Panc1 (cell line): ENCODE measurements at regions not wholly inside any gene's neighbourhood (a gene's known extent, or its start where the extent isn't known, plus 50 kb on each side); places are given as distances from the start of the nearest gene placed in this dataset.

Experiments used
- ATAC-seq: fragments of 200-7000 bp; cut with Tn5 transposase; 2 replicates; pipeline ENCODE4 v1.9.1; 2020; ENCODE audit warnings: mild to moderate bottlenecking, moderate library complexity
- BruUV-seq: library from RNA; stranded (reverse); fragments of 400-500 nt; replicated peaks from 2 replicates; lab custom pipeline; 2021; lab: Mats Ljungman, UMichigan
- CTCF ChIA-PET: fragments of 300-600 bp; sonication (Branson Sonifier 250); formaldehyde crosslinking; loops from one replicate; lab custom pipeline; 2022; ENCODE audit warnings: antibody characterized with exemption; lab: Charles Lee
- POLR2A ChIA-PET: fragments of 300-600 bp; sonication (Branson Sonifier 250); formaldehyde crosslinking; loops from one replicate; lab custom pipeline; 2022; ENCODE audit warnings: antibody characterized with exemption; lab: Charles Lee
- DNase-seq: peaks from one replicate; pipeline ENCODE4 v3.0.0-alpha.2; 2010; ENCODE audit warnings: low read depth, low spot score
- H3K27ac ChIP-seq: 2 replicates; pipeline ENCODE4 v1.5.1; 2011; ENCODE audit warnings: mild to moderate bottlenecking, low read length, inconsistent platforms
- H3K27me3 ChIP-seq: fragments of 200-500 bp; sonication (Bioruptor generic); 2 replicates; pipeline ENCODE4 v1.6.0; 2014; ENCODE audit warnings: low read length, inconsistent platforms; ENCODE audit not compliant: control insufficient read depth, insufficient read depth
- H3K36me3 ChIP-seq: fragments of 200-500 bp; sonication (Bioruptor generic); 2 replicates; pipeline ENCODE4 v1.5.1; 2014; ENCODE audit warnings: inconsistent platforms, mild to moderate bottlenecking, low read length, moderate library complexity; ENCODE audit not compliant: control insufficient read depth, insufficient read depth
- H3K4me1 ChIP-seq: 2 replicates; pipeline ENCODE4 v1.5.1; 2011; ENCODE audit warnings: inconsistent platforms, mild to moderate bottlenecking, low read length, moderate library complexity; ENCODE audit not compliant: control insufficient read depth, insufficient read depth
- H3K4me3 ChIP-seq, 2 experiments: 2 replicates each; pipeline ENCODE4 v1.5.1; 2011 to 2012; ENCODE audit warnings: low read depth in 2 of 2, low read length in 2 of 2, mild to moderate bottlenecking in 2 of 2, inconsistent platforms in 1 of 2, moderate library complexity in 1 of 2
- H3K9me3 ChIP-seq: fragments of 200-500 bp; sonication (Bioruptor generic); 2 replicates; pipeline ENCODE4 v1.5.1; 2014; ENCODE audit warnings: low read depth, mild to moderate bottlenecking, inconsistent platforms, low read length, moderate library complexity; ENCODE audit not compliant: control insufficient read depth, insufficient read depth
- POLR2AphosphoS5 ChIP-seq: IDR thresholded peaks from 2 replicates; pipeline ENCODE4 v1.6.1; 2012; ENCODE audit warnings: mild to moderate bottlenecking, low read depth, low read length, moderate library complexity
- REST ChIP-seq, 2 experiments: IDR thresholded peaks; 2 replicates each; pipeline ENCODE4 v1.6.1; 2011 to 2012; ENCODE audit warnings: low read depth in 2 of 2, control low read depth in 1 of 2, low read length in 1 of 2, mild to moderate bottlenecking in 1 of 2, moderate library complexity in 1 of 2; ENCODE audit not compliant: insufficient read depth in 1 of 2
- SIN3A ChIP-seq: IDR thresholded peaks from 2 replicates; pipeline ENCODE4 v1.6.1; 2012; ENCODE audit warnings: low read depth, mild to moderate bottlenecking, low read length, moderate library complexity, borderline replicate concordance; ENCODE audit not compliant: insufficient read depth
- TCF7L2 ChIP-seq: IDR thresholded peaks from 2 replicates; pipeline ENCODE4 v1.6.1; 2011; ENCODE audit warnings: mild to moderate bottlenecking, low read depth, low read length, inconsistent platforms
- in situ Hi-C: cut with HindIII; loops from 2 replicates; pipeline ENCODE4 v1.10.0; 2016; ENCODE audit warnings: low sequenced_read_pairs, low pct_unique_long_range_greater_than_20kb
- intact Hi-C: fragments of 100-400 bp; cut with micrococcal nuclease; formaldehyde crosslinking; loops from one replicate; pipeline ENCODE4 v1.10.0; 2022; ENCODE audit not compliant: unreplicated experiment
- TF ChIP-seq, protein P1 (sequence below): fragments of 450-650 bp; IDR thresholded peaks from 2 replicates; pipeline ENCODE4 v1.5.1; 2017; ENCODE audit warnings: mild to moderate bottlenecking

GRCh38 chr4:72744103-72744725 lies 175.2 kb upstream of the ADAMTS3 start:
- TF ChIP-seq POLR2AphosphoS5 (no peak), SIN3A (no peak), REST (IDR thresholded peaks at IDR 0.05; ENCODE audit: insufficient read depth in 1 of 2, low read depth in 2 of 2, low read length in 1 of 2) (no peak)
- CTCF ChIA-PET, result no interaction called here
- POLR2A ChIA-PET, result no interaction called here
- Histone ChIP-seq H3K36me3 (no peaks in the 10 kb centered on the region), H3K4me1 (no peaks in the 10 kb centered on the region), H3K4me3 (no peak overlapping the region), H3K9me3 (no peaks in the 10 kb centered on the region), H3K27ac (no peak overlapping the region), H3K27me3 (no peaks in the 10 kb centered on the region)
- BruUV-seq, result no TSS peak
- in situ Hi-C loops (no loop called here), intact Hi-C loops (no loop called here)
- DNase-seq (no peak), ATAC-seq (no peak)

DNA sequence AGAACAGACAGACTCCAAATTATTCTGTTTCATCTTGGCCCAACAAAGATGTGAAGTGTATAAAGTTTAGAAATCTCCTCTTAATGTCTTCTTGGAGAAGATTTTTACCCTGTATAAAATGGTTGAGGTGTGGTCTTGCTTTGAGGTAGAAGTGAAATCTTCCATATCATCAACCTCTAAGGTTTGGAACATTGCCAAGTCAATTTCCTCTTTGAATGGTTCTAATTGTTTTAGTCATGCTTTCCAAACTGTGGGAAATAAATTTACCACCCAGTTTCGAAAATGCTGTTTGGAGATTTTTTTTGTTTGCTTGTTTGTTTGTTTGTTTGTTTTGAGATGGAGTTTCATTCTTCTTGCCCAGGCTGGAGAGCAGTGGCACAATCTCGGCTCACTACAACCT lies 174.1 kb upstream of the ADAMTS3 start:
- POLR2A ChIA-PET, result no interaction called here
- no peak overlapping the region for H3K4me3 ChIP-seq
- in situ Hi-C loops, result no loop called here
- no peaks in the 10 kb centered on the region for H3K36me3 ChIP-seq
- H3K4me1 ChIP-seq, result no peaks in the 10 kb centered on the region
- ATAC-seq (no peak), DNase-seq (no peak)
- BruUV-seq, result no TSS peak
- TF ChIP-seq TCF7L2 (no peak), SIN3A (no peak), POLR2AphosphoS5 (no peak), REST (IDR thresholded peaks at IDR 0.05; ENCODE audit: insufficient read depth in 1 of 2, low read depth in 2 of 2, low read length in 1 of 2) (no peak)
- TF ChIP-seq, protein P1, sequence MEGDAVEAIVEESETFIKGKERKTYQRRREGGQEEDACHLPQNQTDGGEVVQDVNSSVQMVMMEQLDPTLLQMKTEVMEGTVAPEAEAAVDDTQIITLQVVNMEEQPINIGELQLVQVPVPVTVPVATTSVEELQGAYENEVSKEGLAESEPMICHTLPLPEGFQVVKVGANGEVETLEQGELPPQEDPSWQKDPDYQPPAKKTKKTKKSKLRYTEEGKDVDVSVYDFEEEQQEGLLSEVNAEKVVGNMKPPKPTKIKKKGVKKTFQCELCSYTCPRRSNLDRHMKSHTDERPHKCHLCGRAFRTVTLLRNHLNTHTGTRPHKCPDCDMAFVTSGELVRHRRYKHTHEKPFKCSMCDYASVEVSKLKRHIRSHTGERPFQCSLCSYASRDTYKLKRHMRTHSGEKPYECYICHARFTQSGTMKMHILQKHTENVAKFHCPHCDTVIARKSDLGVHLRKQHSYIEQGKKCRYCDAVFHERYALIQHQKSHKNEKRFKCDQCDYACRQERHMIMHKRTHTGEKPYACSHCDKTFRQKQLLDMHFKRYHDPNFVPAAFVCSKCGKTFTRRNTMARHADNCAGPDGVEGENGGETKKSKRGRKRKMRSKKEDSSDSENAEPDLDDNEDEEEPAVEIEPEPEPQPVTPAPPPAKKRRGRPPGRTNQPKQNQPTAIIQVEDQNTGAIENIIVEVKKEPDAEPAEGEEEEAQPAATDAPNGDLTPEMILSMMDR, result no peak
- no peaks in the 10 kb centered on the region for H3K27me3 ChIP-seq
- CTCF ChIA-PET, result no interaction called here
- no peak overlapping the region for H3K27ac ChIP-seq
- no peaks in the 10 kb centered on the region for H3K9me3 ChIP-seq
- intact Hi-C loops, result no loop called here
